HUDEP-2 (cell line): ENCODE measurements at regions not wholly inside any gene's neighbourhood (a gene's known extent, or its start where the extent isn't known, plus 50 kb on each side); places are given as distances from the start of the nearest gene placed in this dataset.

ENCODE experiments used
- DNase-seq, 76 experiments: peaks; one replicate each; lab custom pipeline; 2025; ENCODE audit not compliant: unreplicated experiment in 76 of 76; lab: John Stamatoyannopoulos, UW

- no peak for DNase-seq
Measured at GRCh38 chr1:221806984-221807383, 65.1 kb upstream of the DUSP10 start.

- no peak for DNase-seq
Measured at GRCh38 chr1:221806236-221806635, 64.3 kb upstream of the DUSP10 start.

DNA sequence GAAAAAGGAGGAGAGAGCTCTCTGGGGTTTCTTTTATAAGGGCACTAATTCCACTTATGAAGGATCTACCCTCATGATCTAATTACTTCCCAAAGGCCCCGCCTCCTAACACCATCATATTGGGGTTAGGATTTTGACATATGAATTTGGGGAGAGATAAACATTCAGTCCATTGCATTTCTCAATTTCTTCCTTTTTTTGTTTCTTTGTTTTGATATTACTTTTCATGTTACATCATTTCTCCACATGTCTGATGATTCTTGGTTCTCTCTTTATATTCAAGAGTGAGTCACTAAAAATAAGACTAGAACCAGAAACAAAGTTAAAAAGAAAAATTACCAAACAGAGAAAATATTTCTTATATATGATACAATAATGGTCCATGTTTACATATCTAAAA, 63.2 kb upstream of the DUSP10 start:
- no peak for DNase-seq

DNA sequence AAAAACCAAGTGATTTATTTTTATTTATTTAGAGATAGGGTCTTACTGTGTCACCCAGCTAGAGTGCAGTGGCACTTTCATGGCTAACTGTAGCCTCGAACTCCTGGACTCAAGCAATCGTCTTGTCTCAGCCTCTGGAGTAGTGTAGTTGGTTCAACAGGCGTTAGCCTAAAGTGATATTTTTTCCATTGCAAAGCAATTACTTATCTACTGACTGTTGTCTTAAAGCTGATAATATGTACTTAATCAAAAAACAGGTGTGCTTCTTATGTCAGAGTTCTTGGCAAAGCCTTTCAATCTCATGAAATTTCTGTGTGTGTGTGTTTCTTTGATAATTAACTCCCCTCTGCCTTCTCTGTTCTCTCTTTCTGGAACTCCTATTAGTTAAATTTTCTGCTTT, 62.4 kb upstream of the DUSP10 start:
- no peak for DNase-seq

- no peak for DNase-seq
Measured at GRCh38 chr1:221801773-221802516, 60.1 kb upstream of the DUSP10 start.

DNA sequence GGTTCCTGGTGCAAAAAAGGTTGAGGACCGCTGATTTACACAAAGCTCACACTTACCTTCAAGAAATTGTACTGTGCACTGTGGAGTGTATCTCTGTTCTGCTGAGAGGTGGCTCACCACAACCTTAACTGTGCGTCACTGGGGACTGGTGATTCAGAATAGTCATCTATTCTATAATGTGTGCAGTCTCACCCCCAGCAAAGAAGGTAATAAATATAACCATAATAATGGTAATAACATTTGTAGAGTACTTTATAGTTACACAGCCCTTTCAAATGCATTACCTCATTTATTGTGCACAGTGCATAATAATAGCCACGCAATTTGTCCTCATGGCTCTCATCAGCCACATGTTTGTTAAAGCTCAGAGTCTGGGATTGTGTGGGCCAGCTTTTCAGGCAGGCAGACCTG, 59.4 kb upstream of the DUSP10 start:
- no peak for DNase-seq

DNA sequence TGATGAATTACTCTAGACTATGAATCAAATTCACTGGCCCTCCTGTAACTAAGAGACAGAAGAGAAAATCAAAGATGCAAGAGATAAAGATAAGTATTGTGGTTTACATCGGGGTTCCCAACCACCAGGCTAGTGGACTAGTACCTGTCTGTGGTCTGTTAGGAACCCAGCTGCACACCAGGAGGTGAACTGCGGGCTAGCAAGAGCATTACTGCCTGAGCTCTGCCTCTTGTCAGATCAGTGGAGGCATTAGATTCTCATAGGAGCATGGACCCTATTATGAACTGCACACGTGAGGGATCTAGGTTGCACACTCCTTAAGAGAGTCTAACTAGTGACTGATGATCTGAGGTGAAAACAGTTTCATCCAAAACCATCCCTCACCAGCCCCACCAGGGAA, 58.9 kb upstream of the DUSP10 start:
- no peak for DNase-seq

DNA sequence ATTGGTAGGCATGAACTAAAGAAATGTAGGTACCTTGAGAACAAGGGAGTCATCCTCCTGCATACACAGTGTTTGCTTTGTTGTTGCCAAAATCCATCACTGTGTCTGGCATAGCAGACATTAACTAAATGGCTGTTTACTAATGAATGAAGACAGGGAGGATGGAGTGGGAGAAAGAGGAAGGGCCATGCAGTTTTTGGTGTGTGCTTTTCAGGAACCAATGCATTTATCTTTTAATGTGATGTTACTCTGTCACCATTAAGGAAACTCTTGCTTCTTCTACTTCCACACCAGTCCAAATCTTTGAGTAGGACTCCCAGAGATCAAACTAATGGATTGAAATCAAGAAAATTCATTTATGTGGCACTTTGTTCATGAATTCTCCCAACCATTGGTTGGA, 55.6 kb upstream of the DUSP10 start:
- DNase-seq = no peak

DNA sequence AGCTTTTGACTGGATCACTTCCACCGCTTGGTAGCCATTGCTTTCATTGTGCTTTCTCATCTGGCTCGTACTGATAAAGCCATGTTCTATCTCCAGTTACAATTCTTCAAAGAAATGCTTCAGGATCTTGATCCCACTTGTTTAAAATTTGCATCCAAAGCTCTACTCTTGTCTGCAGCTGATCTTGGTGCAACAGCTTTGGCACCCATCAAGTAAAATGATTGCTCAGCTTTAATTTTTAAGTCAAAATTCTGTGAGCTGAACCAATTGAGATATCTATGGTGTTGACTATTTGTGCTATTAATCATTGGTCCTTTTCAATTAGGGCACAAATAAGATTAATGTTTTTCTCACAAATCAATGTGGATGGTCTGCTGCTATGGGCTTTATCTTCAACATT, 54.8 kb upstream of the DUSP10 start:
- DNase-seq = no peak

DNA sequence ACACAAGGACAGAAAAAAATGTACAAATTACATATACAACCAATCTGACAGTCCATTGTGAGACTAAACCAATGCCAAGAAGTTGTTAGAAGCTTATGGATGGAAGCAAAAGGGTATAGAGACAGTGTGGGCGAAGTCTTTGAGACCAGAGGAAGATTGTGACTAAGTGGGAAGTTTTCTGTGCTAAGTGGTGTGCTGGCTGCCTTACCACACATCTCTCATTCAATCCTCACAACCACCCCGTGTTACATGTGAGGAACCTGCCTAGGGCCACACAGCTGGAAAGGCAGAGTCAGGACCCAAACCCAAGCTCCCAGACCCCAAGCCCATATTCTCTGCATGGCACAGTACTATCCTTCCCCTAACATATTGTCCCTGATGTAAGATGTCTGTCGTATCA, 53.5 kb upstream of the DUSP10 start:
- no peak for DNase-seq

DNA sequence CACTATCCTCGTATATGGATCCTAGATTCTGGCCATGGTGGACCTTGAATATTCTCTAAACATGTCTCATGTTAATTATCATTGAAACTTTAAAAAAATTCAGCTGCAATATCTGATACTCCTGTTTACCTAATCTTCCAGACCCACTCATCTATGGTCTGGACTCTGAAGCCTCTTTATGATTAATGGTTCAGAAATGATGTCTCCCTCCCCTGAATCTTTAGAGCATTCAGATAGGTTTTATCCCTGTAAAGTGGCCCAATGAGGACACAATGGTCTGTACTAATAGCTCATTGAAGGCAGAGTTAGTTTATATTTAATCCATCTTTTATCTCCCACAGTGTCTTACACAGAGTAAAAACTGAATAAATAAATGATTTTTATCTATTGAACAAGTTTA, 53.0 kb upstream of the DUSP10 start:
- no peak for DNase-seq

DNA sequence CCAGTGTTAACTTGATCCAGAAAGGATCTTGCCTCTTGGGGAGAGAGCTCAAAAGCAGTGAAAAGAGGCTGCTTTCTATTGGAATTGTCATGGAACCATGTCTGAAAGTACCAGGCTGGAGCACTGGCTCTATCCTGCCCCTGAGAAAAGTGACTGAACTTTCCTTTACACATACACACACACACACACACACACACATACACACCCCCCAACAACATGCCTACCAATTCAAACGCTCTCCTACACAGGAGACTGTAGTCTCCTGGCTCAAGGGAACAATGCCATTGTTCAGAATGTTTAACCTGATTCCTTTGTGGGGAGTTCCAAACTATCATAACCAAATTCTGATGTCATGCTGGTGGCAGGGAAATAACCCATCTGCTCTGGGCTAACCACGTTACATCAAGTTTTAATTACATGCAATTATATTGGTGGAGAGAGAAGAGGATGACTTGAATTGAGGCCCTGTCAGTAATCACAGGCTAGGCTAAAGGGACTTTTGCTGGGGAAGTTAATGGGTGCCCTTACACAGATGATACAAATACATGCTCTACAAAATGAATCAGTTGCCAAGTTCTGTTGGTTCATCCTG, 52.3 kb upstream of the DUSP10 start:
- DNase-seq = no peak

- DNase-seq = no peak
Measured at GRCh38 chr1:221793439-221794078, 51.7 kb upstream of the DUSP10 start.

DNA sequence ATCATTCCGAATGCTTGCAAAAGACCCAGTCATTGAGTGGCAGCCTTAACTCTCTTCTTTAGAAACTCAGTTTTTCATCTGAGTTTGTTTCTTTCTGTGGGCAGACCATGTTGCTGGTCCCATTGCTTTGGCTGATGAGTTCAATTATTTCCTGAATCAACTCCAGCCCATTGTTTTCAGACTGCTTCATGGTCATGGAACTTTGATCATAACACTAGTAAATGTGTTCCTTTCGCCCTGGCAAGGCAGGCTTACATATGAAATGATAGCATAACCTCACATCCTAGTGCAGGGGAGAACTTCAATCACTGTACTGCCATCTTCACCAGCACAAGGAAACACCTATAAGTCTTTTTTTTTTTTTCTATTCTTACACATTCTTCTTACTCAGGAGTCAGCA, 50.0 kb upstream of the DUSP10 start:
- no peak for DNase-seq
